ENCODE measurements at regions not wholly inside any gene's neighbourhood (a gene's known extent, or its start where the extent isn't known, plus 50 kb on each side); places are given as distances from the start of the nearest gene placed in this dataset.

- no peak for TF ChIP-seq GATA1 (IDR thresholded peaks at IDR 0.05; ENCODE audit: low read depth, low read length)
- no peak for TF ChIP-seq POLR2A (IDR thresholded peaks at IDR 0.05; ENCODE audit: low read length)
- DNase-seq, result no peak
These were observed 418.2 kb downstream of the VRK1 start for GRCh38 chr14:97215263-97215969.

GRCh38 chr14:97217111-97217885, 420.1 kb downstream of the VRK1 start:
- TF ChIP-seq GATA1 (IDR thresholded peaks at IDR 0.05; ENCODE audit: low read depth, low read length) (no peak), POLR2A (IDR thresholded peaks at IDR 0.05; ENCODE audit: low read length) (no peak)
- no peak for DNase-seq

GRCh38 chr14:97218274-97218673, 421.1 kb downstream of the VRK1 start:
- TF ChIP-seq POLR2A (IDR thresholded peaks at IDR 0.05; ENCODE audit: low read length), result no peak
- TF ChIP-seq GATA1 (IDR thresholded peaks at IDR 0.05; ENCODE audit: low read depth, low read length), result no peak
- DNase-seq, result no peak

GRCh38 chr14:97218691-97219430, 421.7 kb downstream of the VRK1 start:
- DNase-seq, result no peak
- no peak for TF ChIP-seq GATA1 (IDR thresholded peaks at IDR 0.05; ENCODE audit: low read depth, low read length)
- TF ChIP-seq POLR2A (IDR thresholded peaks at IDR 0.05; ENCODE audit: low read length), result no peak

- no peak for DNase-seq
- no peak for TF ChIP-seq POLR2A (IDR thresholded peaks at IDR 0.05; ENCODE audit: low read length)
- no peak for TF ChIP-seq GATA1 (IDR thresholded peaks at IDR 0.05; ENCODE audit: low read depth, low read length)
These were observed 422.3 kb downstream of the VRK1 start for GRCh38 chr14:97219431-97220017.

- TF ChIP-seq POLR2A (IDR thresholded peaks at IDR 0.05; ENCODE audit: low read length) (no peak), GATA1 (IDR thresholded peaks at IDR 0.05; ENCODE audit: low read depth, low read length) (no peak)
- no peak for DNase-seq
These were observed 424.5 kb downstream of the VRK1 start for GRCh38 chr14:97221572-97222285.

- no peak for TF ChIP-seq GATA1 (IDR thresholded peaks at IDR 0.05; ENCODE audit: low read depth, low read length)
- no peak for TF ChIP-seq POLR2A (IDR thresholded peaks at IDR 0.05; ENCODE audit: low read length)
These were observed 426.8 kb downstream of the VRK1 start for GRCh38 chr14:97224016-97224415.

GRCh38 chr14:97230051-97230450, 432.9 kb downstream of the VRK1 start:
- no peak for DNase-seq

More at GRCh38 chr14:97224016-97224415, 426.8 kb downstream of the VRK1 start:
- DNase-seq, result no peak

GRCh38 chr14:97233319-97233985, 436.3 kb downstream of the VRK1 start:
- DNase-seq, result no peak
- TF ChIP-seq POLR2A (IDR thresholded peaks at IDR 0.05; ENCODE audit: low read length) (no peak), GATA1 (IDR thresholded peaks at IDR 0.05; ENCODE audit: low read depth, low read length) (no peak)

More at GRCh38 chr14:97230051-97230450, 432.9 kb downstream of the VRK1 start:
- no peak for TF ChIP-seq GATA1 (IDR thresholded peaks at IDR 0.05; ENCODE audit: low read depth, low read length)
- no peak for TF ChIP-seq POLR2A (IDR thresholded peaks at IDR 0.05; ENCODE audit: low read length)

GRCh38 chr14:97246648-97247047, 449.5 kb downstream of the VRK1 start:
- TF ChIP-seq GATA1 (IDR thresholded peaks at IDR 0.05; ENCODE audit: low read depth, low read length) (no peak), POLR2A (IDR thresholded peaks at IDR 0.05; ENCODE audit: low read length) (no peak)
- no peak for DNase-seq

- no peak for TF ChIP-seq GATA1 (IDR thresholded peaks at IDR 0.05; ENCODE audit: low read depth, low read length)
- TF ChIP-seq POLR2A (IDR thresholded peaks at IDR 0.05; ENCODE audit: low read length), result no peak
- DNase-seq, result no peak
These were observed 451.8 kb downstream of the VRK1 start for GRCh38 chr14:97248973-97249372.

GRCh38 chr14:97250931-97251330, 453.7 kb downstream of the VRK1 start:
- no peak for DNase-seq
- TF ChIP-seq POLR2A (IDR thresholded peaks at IDR 0.05; ENCODE audit: low read length), result no peak
- TF ChIP-seq GATA1 (IDR thresholded peaks at IDR 0.05; ENCODE audit: low read depth, low read length), result no peak

Measured in erythroblast (primary cell).